AG08396 (cell line): ENCODE measurements at regions not wholly inside any gene's neighbourhood (a gene's known extent, or its start where the extent isn't known, plus 50 kb on each side); places are given as distances from the start of the nearest gene placed in this dataset.

Experiments used
- DNase-seq: peaks from one replicate; pipeline ENCODE4 v3.0.0; 2012; ENCODE audit warnings: low spot score, mixed read lengths

- DNase-seq = no peak
These were observed 1957.1 kb upstream of the ADGRL3 start for GRCh38 chr4:59243038-59243437.

GRCh38 chr4:59247032-59247431, 1953.1 kb upstream of the ADGRL3 start:
- DNase-seq = no peak

DNA sequence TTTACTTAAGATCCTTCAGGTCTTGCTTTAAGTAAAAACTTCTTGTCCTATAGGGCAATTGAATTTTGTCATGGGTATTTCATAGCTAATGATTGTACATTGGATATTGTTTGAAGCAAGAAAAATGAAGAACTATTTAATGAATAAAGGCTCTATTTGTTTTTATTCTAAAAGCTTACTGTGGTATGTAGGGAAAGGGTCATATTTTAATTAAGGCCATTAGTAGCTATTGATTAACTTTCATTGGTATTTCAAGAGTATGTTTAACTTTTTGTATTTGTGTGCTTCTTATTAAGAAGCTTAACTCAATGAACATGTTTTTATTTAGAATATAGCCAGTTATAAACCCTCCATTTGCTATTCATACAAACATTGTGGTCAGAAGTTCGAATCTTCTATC, 1951.8 kb upstream of the ADGRL3 start:
- DNase-seq = no peak

DNA sequence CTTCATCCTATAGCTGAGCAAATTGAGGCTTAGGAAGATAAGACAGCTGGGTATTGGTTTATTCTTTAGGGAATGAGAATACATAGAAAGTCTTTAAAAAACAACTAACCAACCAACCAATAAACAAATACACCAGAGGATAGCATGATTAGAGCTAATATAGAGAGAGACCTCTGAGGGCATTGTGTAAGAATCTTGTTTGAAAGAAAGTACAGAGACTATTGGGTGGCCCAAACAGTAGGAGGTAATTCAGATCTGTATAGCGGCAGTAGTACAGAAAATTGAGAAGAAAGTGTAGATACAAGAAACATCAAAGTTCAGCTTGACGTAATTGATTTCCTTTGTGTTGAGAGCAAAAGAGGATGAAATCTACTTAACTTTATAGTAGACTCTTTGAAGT, 1951.0 kb upstream of the ADGRL3 start:
- DNase-seq = no peak

GRCh38 chr4:59258002-59258401, 1942.1 kb upstream of the ADGRL3 start:
- no peak for DNase-seq

DNA sequence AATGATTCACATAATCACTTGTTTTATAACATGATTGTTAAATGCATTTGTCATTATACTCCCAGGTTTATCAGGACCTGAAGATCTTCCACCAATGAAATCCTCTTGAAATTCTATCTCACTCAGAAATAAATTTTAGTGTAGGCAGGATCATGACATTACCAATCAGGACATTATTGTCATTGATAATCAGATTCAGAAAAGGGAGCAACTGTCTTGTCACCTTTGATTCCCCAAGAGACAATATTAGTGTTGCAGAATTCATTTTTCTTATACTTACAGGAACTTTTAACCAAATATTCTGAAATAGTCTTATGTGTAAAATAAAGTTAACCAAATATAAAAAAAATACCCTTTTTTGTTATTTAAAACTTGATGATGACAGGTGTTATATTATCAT, 1892.5 kb upstream of the ADGRL3 start:
- no peak for DNase-seq

GRCh38 chr4:59314637-59315036, 1885.5 kb upstream of the ADGRL3 start:
- DNase-seq = no peak

DNA sequence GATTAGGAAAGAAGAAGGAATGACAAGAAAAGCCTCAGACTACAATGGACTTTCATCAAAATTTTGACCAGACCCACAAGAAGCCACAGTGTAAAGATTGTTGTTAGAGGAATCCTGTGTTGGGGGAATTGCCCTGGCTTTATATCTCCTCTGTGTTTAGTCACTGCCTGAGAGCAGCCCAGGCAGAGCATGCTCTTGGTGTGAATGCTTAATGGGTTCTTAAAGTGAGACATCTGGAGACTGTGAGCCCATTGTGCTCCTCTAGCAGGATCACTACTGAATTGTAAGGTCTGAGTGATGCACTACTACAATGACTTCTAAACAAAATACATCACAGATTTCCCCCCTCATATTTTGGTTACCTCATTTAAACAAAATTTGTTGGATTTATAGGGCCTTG, 1860.5 kb upstream of the ADGRL3 start:
- DNase-seq = no peak

DNA sequence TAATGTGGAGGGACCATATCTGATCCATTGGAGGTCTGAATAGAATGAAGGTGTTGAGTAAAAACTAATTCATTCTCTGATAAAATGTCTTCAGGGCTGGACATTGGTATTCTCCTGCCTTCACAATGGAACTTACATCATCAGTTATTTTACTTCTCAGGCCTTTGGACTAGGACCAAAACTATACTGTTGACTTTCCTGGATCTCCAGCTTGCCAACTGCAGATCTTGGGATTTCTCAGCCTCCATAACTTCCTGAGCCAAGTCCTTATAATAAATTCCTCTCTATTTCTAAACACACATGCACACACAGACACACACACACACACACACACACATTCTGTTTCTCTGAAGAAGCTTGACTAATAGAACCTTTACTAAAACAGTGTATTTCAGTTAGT, 1858.6 kb upstream of the ADGRL3 start:
- no peak for DNase-seq

- no peak for DNase-seq
These were observed 1851.2 kb upstream of the ADGRL3 start for GRCh38 chr4:59348949-59349348.

GRCh38 chr4:59369229-59369628, 1830.9 kb upstream of the ADGRL3 start:
- no peak for DNase-seq

DNA sequence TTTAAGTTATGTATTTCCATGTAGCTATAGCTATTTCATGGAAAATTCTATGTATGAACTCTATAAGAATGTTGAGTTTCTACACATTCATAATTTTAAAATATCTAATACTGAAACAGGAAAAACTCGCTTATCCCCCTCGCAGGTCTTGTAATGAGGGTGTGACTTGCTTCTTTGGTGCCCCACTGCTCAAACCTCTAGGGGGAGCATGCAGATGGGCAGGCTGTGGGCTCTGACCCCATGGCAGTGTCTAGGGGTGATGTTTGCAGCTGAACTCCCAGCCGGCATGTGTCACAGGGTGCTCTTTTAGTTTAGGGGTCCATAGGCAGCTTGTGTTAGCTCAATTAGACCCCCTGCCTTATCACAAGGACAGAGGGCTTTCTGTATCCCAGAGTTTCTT, 1825.7 kb upstream of the ADGRL3 start:
- no peak for DNase-seq

DNA sequence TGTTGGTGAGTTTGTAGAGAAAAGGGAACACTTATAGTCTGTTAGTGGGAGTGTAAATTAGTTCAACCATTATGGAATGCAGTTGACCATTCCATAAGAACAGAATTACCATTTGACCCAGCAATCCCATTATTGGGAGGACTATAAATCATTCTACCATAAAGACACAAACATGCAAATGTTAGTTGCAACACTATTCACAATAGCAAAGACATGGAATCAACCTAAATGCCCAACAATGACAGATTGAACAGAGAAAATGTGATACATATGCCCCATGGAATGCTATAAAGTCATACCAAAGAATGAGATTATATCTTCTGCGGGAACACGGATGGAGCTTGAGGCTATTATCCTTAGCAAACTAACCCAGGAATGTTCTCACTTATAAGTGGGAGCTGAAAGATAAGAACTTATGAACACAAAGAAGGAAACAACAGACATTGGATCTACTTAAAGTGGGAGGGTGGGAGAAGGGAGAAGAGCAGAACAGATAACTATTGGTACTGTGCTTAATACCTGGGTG, 1819.2 kb upstream of the ADGRL3 start:
- DNase-seq = no peak

DNA sequence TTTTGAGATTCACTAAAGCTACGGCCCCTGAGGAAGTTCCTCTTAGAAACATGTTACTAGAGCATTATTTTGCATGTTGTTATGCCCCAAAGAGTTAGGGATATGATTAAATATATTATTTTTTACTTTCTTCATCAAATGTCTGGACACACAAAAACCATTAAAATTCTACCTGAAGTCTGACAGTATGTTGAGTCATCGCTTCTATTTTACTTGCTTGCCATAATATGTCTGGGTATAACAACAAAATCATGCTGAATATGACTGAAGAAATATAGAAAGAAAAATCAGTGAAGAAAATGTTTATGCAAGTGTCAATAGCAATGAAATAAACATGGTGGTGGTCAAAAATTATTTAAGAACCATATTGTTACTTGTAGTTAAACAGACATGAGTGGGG, 1818.5 kb upstream of the ADGRL3 start:
- DNase-seq = no peak

DNA sequence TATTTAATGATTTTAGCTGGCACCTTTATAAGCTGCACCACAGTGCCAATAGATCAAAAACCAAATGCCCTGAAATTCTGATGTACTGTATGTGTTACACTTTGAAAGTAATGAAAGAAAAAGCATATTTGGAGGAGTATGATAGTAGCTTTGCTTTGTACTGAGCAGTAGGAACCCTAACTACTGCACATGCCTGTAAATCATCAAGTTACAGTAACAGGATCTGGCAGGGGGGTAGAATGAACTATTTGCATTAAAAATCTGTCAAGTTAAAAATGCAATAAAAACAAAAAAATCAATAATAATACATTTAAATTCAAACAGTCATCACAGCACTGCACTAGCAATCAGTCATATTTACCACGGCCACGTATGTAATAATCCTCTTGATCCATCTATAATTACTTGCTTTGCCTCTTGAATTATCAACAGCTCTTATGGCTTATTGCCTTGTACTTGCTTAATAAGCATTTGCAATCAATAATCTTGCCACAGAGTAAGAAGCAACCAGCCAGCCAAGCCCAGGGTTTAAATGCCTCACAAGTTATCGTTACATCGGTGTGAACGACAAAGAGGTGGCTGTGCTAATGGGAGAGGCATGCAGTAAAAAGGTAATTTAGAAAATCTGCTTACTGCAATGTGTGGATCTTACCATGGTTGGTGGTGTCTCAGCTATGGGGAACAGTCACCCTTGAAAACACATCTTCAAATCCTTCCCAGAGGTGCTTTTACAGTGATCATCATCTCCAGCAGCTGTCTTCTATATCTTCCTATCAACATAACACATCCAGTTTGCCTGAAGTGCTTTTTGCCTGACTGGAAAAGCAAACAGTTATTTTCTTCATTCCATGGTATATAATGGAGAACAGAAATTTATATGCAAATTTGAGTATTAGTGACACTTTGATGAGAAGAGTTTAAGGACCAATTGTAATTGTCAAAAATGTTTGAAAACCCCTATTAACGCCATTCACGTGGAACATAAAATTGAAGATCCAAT, 1812.1 kb upstream of the ADGRL3 start:
- DNase-seq = no peak

- no peak for DNase-seq
These were observed 1806.3 kb upstream of the ADGRL3 start for GRCh38 chr4:59393780-59394179.

DNA sequence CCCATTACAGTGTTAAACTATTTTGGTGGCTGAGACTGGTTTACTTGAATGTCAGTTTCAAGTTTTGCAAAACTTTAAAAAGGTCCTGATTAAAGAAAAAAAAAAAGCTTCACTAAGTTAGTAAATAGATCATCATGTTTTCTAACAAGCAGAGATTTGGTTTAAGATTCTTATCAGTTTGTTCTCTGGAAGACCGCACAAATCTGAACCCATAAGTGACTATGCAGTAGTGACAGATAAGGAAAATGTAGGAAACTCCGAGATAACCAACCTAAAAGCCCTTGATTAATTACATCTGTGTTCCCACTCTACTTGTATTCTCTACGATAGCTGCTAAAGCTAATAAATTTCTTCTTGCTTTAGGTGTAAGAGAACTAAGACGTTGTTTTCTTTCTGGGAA, 1799.8 kb upstream of the ADGRL3 start:
- no peak for DNase-seq

DNA sequence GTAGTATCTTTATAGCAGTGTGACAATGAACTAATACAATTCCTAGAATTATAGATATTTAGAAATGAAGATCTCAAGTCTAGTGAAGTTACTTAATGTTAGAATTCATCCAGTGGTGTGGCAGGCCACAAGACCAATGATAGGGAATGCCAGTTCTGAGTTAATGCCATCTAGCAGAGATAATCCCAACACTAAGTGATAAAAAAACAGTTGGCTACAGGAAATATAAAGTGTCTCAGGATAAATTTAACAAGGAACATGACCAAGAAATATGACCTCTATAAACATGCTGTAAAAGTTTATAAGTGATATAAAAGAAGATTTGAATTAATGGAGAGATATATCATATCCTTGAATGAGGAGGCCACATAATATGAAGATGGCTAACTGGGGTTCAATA, 1790.5 kb upstream of the ADGRL3 start:
- no peak for DNase-seq

- no peak for DNase-seq
These were observed 1787.4 kb upstream of the ADGRL3 start for GRCh38 chr4:59412739-59413138.

DNA sequence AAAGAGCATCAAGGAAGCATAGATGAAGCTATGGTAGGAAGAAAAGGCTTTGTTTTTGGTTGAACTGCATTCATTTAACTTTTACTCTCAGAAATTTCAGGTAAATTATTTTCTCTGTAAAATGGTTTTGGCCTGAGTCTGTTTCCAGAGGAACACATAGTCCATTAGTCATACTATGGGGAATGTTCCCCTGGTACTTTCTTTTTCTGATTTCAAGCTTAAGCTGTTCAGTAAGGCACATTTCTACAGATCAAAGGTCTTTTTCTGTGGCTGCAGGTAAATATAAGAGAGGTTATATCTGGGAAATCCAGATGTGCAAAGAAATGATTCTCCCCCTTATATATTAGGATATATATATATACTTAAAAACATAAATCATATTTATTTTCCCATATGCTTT, 1744.4 kb upstream of the ADGRL3 start:
- DNase-seq = no peak

GRCh38 chr4:59457576-59457975, 1742.5 kb upstream of the ADGRL3 start:
- no peak for DNase-seq

DNA sequence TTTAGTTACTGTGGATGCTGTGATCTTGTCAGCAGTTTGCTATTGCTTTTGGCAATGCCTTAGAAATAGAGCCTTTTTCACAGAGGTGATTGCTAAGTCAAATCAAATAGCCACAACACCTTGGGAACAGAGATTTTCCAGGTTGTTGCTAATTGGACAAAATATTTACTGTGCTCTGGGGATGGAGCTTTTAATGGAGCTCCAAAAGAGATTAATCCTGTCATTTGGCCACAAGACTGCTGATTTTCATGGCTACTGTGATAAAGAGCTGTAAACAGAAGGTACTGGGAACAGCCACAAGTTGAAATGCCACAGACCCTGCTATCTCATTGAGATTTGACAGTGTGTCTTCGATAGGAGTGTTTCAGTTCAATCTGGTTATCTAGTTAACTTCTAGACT, 1715.2 kb upstream of the ADGRL3 start:
- no peak for DNase-seq

DNA sequence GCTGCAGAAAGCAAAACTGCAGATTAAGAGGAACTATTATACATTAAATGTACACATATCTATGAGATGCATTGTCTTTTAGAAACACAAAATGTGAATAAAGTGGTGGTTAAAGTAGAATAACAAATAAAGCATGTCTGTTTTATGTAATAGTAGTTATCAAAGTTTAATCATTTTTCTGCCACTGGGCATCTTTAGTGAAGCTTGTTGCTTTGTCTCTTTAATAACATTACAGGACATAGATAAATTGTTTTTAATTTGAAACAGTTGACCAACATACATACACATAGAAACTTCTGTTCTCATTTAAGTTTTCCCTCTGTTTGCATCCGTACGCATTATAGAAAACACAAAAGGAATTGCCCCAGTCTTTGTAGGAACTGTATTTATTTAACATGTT, 1700.0 kb upstream of the ADGRL3 start:
- no peak for DNase-seq

GRCh38 chr4:59503731-59504130, 1696.4 kb upstream of the ADGRL3 start:
- no peak for DNase-seq
